B cell (primary cell): ENCODE measurements at regions not wholly inside any gene's neighbourhood (a gene's known extent, or its start where the extent isn't known, plus 50 kb on each side); places are given as distances from the start of the nearest gene placed in this dataset.
A peak's percentile ranks its signal among the peaks of the same experiment; 100 is the strongest.

Experiments
- ATAC-seq: fragments of 200-7000 bp; cut with Tn5 transposase; one replicate; pipeline ENCODE4 v1.10.0; 2021; ENCODE audit warnings: low read depth, mild to moderate bottlenecking, moderate number of reproducible peaks, moderate library complexity
- CTCF ChIA-PET: fragments of 350-600 bp; sonication (Branson Sonifier 250); formaldehyde crosslinking; loops from one replicate; lab custom pipeline; 2021; ENCODE audit warnings: antibody characterized with exemption, inconsistent platforms; lab: Charles Lee
- POLR2A ChIA-PET: fragments of 350-600 bp; sonication (Branson Sonifier 250); formaldehyde crosslinking; loops from one replicate; lab custom pipeline; 2021; ENCODE audit warnings: antibody characterized with exemption; lab: Charles Lee
- DNase-seq: peaks from one replicate; pipeline ENCODE4 v3.0.0; 2013
- H2AFZ ChIP-seq: 2 replicates; pipeline ENCODE4 v1.6.1; 2012; ENCODE audit warnings: mild to moderate bottlenecking, low read depth, low read length; ENCODE audit not compliant: insufficient read depth, poor library complexity, severe bottlenecking
- H3K27ac ChIP-seq, 2 donors: 1 replicate in 1 of 2; 2 replicates in 1 of 2; pipeline ENCODE4 v1.5.1; 2012 to 2013; ENCODE audit warnings: low read length in 2 of 2, mild to moderate bottlenecking in 2 of 2, moderate library complexity in 1 of 2
- H3K27me3 ChIP-seq, 4 experiments: fragments of 200-600 bp in 1 of 4; sonication (generic) in 1 of 4; replicated peaks in 1 of 4; 1 replicate in 2 of 4; 2 replicates in 2 of 4; pipeline versions ENCODE4 v1.6.1 to v1.7.0; 2013 to 2016; ENCODE audit warnings: low read length in 3 of 4, mild to moderate bottlenecking in 2 of 4, mixed read lengths in 1 of 4, moderate library complexity in 1 of 4; ENCODE audit not compliant: insufficient read depth in 4 of 4, control insufficient read depth in 3 of 4; ENCODE audit errors: control extremely low read depth in 1 of 4
- H3K36me3 ChIP-seq, 2 experiments: replicated peaks in 1 of 2; 1 replicate in 1 of 2; 2 replicates in 1 of 2; pipeline versions ENCODE4 v1.6.1 to v1.7.1; 2013; ENCODE audit warnings: low read length in 1 of 2; ENCODE audit not compliant: insufficient read depth in 2 of 2, control insufficient read depth in 1 of 2; ENCODE audit errors: control extremely low read depth in 1 of 2, extremely low read depth in 1 of 2
- H3K4me1 ChIP-seq, 2 donors: fragments of 200-600 bp in 1 of 2; sonication (generic) in 1 of 2; 1 replicate in 1 of 2; 2 replicates in 1 of 2; pipeline versions ENCODE4 v1.5.1 to v1.6.1; 2013 to 2017; ENCODE audit warnings: low read length in 2 of 2; ENCODE audit not compliant: control insufficient read depth in 2 of 2, insufficient read depth in 2 of 2
- H3K4me2 ChIP-seq: replicated peaks from 2 replicates; pipeline ENCODE3; 2012; ENCODE audit warnings: mild to moderate bottlenecking, low read depth, low read length; ENCODE audit not compliant: poor library complexity, severe bottlenecking
- H3K4me3 ChIP-seq, 5 experiments: fragments of 200-600 bp in 1 of 5; sonication (generic) in 1 of 5; 1 replicate in 3 of 5; 2 replicates in 2 of 5; pipeline versions ENCODE4 v1.5.1 to v1.7.0; 2011 to 2016; ENCODE audit warnings: low read length in 4 of 5, mild to moderate bottlenecking in 4 of 5, low read depth in 2 of 5, control low read depth in 1 of 5, moderate library complexity in 1 of 5; ENCODE audit not compliant: insufficient read depth in 1 of 5; ENCODE audit errors: control extremely low read depth in 1 of 5, extremely low read depth in 1 of 5
- H3K79me2 ChIP-seq: fragments of 200-600 bp; sonication (generic); one replicate; pipeline ENCODE4 v1.6.0; 2016; ENCODE audit warnings: low read length; ENCODE audit not compliant: control insufficient read depth, insufficient read depth
- H3K9ac ChIP-seq: fragments of 200-600 bp; sonication (generic); 2 replicates; pipeline ENCODE4 v1.6.1; 2017; ENCODE audit warnings: mild to moderate bottlenecking, low read length, moderate library complexity
- H3K9me3 ChIP-seq, 3 donors: one replicate each; pipeline versions ENCODE4 v1.6.1 to v1.7.1; 2013; ENCODE audit warnings: low read length in 2 of 3; ENCODE audit not compliant: control insufficient read depth in 2 of 3, insufficient read depth in 1 of 3; ENCODE audit errors: control extremely low read depth in 1 of 3
- H4K20me1 ChIP-seq: 2 replicates; pipeline ENCODE4 v1.6.0; 2012; ENCODE audit warnings: mild to moderate bottlenecking, low read length; ENCODE audit not compliant: insufficient read depth, control insufficient read depth, poor library complexity, severe bottlenecking
- H3K27ac Mint-ChIP-seq: one replicate; pipeline ENCODE4 v1.8.0; 2021; ENCODE audit warnings: mixed read lengths
- H3K27me3 Mint-ChIP-seq: one replicate; pipeline ENCODE4 v1.8.0; 2021; ENCODE audit warnings: mixed read lengths
- H3K4me1 Mint-ChIP-seq: one replicate; pipeline ENCODE4 v1.8.0; 2021; ENCODE audit warnings: mixed read lengths
- H3K4me3 Mint-ChIP-seq: one replicate; pipeline ENCODE4 v1.8.0; 2021; ENCODE audit warnings: mixed read lengths
- H3K9me3 Mint-ChIP-seq: one replicate; pipeline ENCODE4 v1.8.0; 2022; ENCODE audit warnings: mixed read lengths; ENCODE audit not compliant: insufficient read depth
- EZH2 ChIP-seq: IDR thresholded peaks from 2 replicates; pipeline ENCODE4 v1.6.1; 2012; ENCODE audit warnings: borderline replicate concordance, low read depth, mild to moderate bottlenecking, moderate library complexity, low read length; ENCODE audit not compliant: insufficient read depth, poor library complexity, severe bottlenecking
- WGBS: methylation state at CpG from one replicate; pipeline ENCODE4 v1.1.5; 2013; ENCODE audit warnings: missing lambda C conversion rate; ENCODE audit not compliant: insufficient coverage; 5-methylcytosine and 5-hydroxymethylcytosine counted together
- intact Hi-C: fragments of 100-400 bp; cut with micrococcal nuclease; formaldehyde crosslinking; loops from one replicate; pipeline ENCODE4 v1.10.0; 2022
- TF ChIP-seq, protein P1 (sequence below): fragments of 200-600 bp; IDR thresholded peaks from one replicate; pipeline ENCODE4 v1.8.0; 2022; ENCODE audit warnings: antibody characterized with exemption, mild to moderate bottlenecking

DNA sequence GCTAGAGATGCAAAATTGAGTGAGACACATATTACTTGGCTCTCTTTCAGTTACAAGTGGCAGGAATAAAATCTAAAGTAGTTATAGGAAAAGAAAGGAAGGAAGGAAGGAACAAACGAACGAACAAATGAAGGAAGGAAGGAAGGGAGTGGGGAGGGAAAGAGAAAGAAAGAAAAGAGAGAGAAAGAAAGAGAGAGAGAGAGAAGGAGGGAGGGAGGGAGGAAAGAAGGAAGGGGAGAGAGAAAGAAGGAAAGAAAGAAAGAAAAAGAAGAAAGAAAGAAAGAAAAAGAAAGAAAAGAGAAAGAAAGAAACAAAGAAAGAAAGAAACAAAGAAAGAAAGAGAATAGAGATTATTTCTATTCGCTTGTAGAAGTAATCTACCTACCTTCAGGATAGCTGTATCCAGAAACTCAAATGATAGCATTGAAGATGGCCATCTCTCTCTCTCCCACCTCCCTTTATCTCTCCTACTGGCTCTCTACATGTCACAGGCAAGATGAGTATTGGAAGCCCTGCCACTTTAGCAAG, 229.7 kb upstream of the TLE3 start:
- intact Hi-C loops: loop anchor here (10.0 kb wide), 1 partner anchor 157 kb away; no protein-coding TSS in a partner anchor
- Mint-ChIP-seq H3K9me3 (peaks cover 8% of the 10 kb centered on the region), H3K27ac (peak overlapping the region; percentile 74), H3K27me3 (no peaks in the 10 kb centered on the region), H3K4me3 (peak overlapping the region; percentile 62), H3K4me1 (peaks cover 39% of the 10 kb centered on the region)
- 36% methylated on average over 2 of the region's 3 CpGs for WGBS
- no peak for DNase-seq
- no peaks in the 10 kb centered on the region for H4K20me1 ChIP-seq
- H2AFZ ChIP-seq: no peak overlapping the region
- H3K27ac ChIP-seq: peak overlapping the region; percentile 32 to 39
- peaks cover 28 to 39% of the 10 kb centered on the region in 2 donors for H3K4me1 ChIP-seq
- no peak overlapping the region for H3K4me3 ChIP-seq
- no peak overlapping the region for H3K9ac ChIP-seq
- H3K27me3 ChIP-seq: no peaks in the 10 kb centered on the region
- no peak for TF ChIP-seq EZH2
- TF ChIP-seq, protein P1, sequence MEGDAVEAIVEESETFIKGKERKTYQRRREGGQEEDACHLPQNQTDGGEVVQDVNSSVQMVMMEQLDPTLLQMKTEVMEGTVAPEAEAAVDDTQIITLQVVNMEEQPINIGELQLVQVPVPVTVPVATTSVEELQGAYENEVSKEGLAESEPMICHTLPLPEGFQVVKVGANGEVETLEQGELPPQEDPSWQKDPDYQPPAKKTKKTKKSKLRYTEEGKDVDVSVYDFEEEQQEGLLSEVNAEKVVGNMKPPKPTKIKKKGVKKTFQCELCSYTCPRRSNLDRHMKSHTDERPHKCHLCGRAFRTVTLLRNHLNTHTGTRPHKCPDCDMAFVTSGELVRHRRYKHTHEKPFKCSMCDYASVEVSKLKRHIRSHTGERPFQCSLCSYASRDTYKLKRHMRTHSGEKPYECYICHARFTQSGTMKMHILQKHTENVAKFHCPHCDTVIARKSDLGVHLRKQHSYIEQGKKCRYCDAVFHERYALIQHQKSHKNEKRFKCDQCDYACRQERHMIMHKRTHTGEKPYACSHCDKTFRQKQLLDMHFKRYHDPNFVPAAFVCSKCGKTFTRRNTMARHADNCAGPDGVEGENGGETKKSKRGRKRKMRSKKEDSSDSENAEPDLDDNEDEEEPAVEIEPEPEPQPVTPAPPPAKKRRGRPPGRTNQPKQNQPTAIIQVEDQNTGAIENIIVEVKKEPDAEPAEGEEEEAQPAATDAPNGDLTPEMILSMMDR: peak; percentile 14
- peak overlapping the region; percentile 58 for H3K4me2 ChIP-seq
- no peak for ATAC-seq
- no peaks in the 10 kb centered on the region for H3K36me3 ChIP-seq
- ChIA-PET CTCF (interaction anchor here (1.3 kb wide), 1 partner anchor 45 kb away, joined by 3 read pairs; no protein-coding TSS in a partner anchor), POLR2A (interaction anchor here (0.7 to 2.1 kb wide), 3 partner anchors 8 to 140 kb away, joined by 6 to 10 read pairs (median 8); no protein-coding TSS in a partner anchor)
- peaks cover 5 to 7% (median 5%) of the 10 kb centered on the region in 3 donors for H3K9me3 ChIP-seq
- H3K79me2 ChIP-seq: no peaks in the 10 kb centered on the region
